Thyroid gland (tissue), 4 donors: ENCODE measurements at regions not wholly inside any gene's neighbourhood (a gene's known extent, or its start where the extent isn't known, plus 50 kb on each side); places are given as distances from the start of the nearest gene placed in this dataset.

ENCODE experiments used
- DNase-seq, 2 donors: peaks; one replicate each; pipeline ENCODE4 v3.0.0-alpha.2; 2019
- H3K27ac ChIP-seq, 3 donors: fragments of 200-600 bp; sonication (generic); 1 replicate in 2 of 3; 2 replicates in 1 of 3; pipeline ENCODE4 v1.5.1; 2016 to 2019; ENCODE audit warnings: mild to moderate bottlenecking in 1 of 3, moderate library complexity in 1 of 3
- H3K27me3 ChIP-seq: fragments of 200-600 bp; sonication (generic); one replicate; pipeline ENCODE4 v1.5.1; 2019
- H3K36me3 ChIP-seq, 2 donors: fragments of 200-600 bp; sonication (generic); one replicate each; pipeline ENCODE4 v1.5.1; 2016 to 2019
- H3K4me1 ChIP-seq, 2 donors: fragments of 200-600 bp; sonication (generic); one replicate each; pipeline ENCODE4 v1.5.1; 2017 to 2019
- H3K4me3 ChIP-seq, 3 donors: fragments of 200-600 bp; sonication (generic); replicated peaks in 1 of 3; 1 replicate in 2 of 3; 2 replicates in 1 of 3; pipeline ENCODE4 v1.5.1; 2016; ENCODE audit warnings: mild to moderate bottlenecking in 1 of 3
- H3K9me3 ChIP-seq: fragments of 200-600 bp; sonication (generic); one replicate; pipeline ENCODE4 v1.5.1; 2017
- CTCF ChIP-seq, 6 experiments: fragments of 200-600 bp in 3 of 6; fragments of 450-650 bp in 3 of 6; sonication (generic) in 3 of 6; IDR thresholded peaks; one replicate each; pipeline ENCODE4 v1.5.1; 2016 to 2019; ENCODE audit warnings: antibody characterized with exemption in 6 of 6, mild to moderate bottlenecking in 2 of 6, inconsistent platforms in 1 of 6, moderate library complexity in 1 of 6
- POLR2A ChIP-seq, 2 donors: fragments of 450-650 bp; IDR thresholded peaks; one replicate each; pipeline ENCODE4 v1.6.1; 2017; ENCODE audit warnings: antibody characterized with exemption in 2 of 2, mild to moderate bottlenecking in 2 of 2, moderate library complexity in 1 of 2
- WGBS, 2 donors: methylation state at CpG; one replicate each; pipeline ENCODE4 v1.1.5; 2017; 5-methylcytosine and 5-hydroxymethylcytosine counted together
- intact Hi-C: fragments of 100-400 bp; cut with DNase I; formaldehyde crosslinking; loops from one replicate; pipeline ENCODE4 v1.15.1; 2023

- no peak overlapping the region for H3K27ac ChIP-seq
- no peaks in the 10 kb centered on the region for H3K27me3 ChIP-seq
- H3K36me3 ChIP-seq: no peaks in the 10 kb centered on the region
Observed at GRCh38 chr2:45273412-45274249, 264.4 kb upstream of the SIX2 start.

GRCh38 chr2:45272549-45273265, 263.5 kb upstream of the SIX2 start:
- intact Hi-C loops: no loop called here
- TF ChIP-seq POLR2A (IDR thresholded peaks at IDR 0.05) (no peak), CTCF (IDR thresholded peaks at IDR 0.05) (no peak)
- H3K4me1 ChIP-seq: no peaks in the 10 kb centered on the region
- no peak overlapping the region for H3K4me3 ChIP-seq
- no peak for DNase-seq
- H3K27ac ChIP-seq: no peak overlapping the region
- 89 to 90% methylated on average over 2 of the region's 2 CpGs for WGBS, 2 donors
- no peaks in the 10 kb centered on the region for H3K27me3 ChIP-seq
- no peaks in the 10 kb centered on the region for H3K9me3 ChIP-seq
- no peaks in the 10 kb centered on the region for H3K36me3 ChIP-seq

More at GRCh38 chr2:45273412-45274249, 264.4 kb upstream of the SIX2 start:
- no peak overlapping the region for H3K4me3 ChIP-seq
- WGBS, 2 donors: 94% methylated on average over 3 of the region's 3 CpGs
- no peaks in the 10 kb centered on the region for H3K9me3 ChIP-seq
- TF ChIP-seq CTCF (IDR thresholded peaks at IDR 0.05) (no peak), POLR2A (IDR thresholded peaks at IDR 0.05) (no peak)
- H3K4me1 ChIP-seq: no peaks in the 10 kb centered on the region
- no peak for DNase-seq
- intact Hi-C loops: no loop called here

GRCh38 chr2:45269149-45269793, 260.0 kb upstream of the SIX2 start:
- no peak for DNase-seq
- TF ChIP-seq CTCF (IDR thresholded peaks at IDR 0.05): no peak
- no peak for TF ChIP-seq POLR2A (IDR thresholded peaks at IDR 0.05)
- intact Hi-C loops: no loop called here

GRCh38 chr2:45268631-45269030, 259.4 kb upstream of the SIX2 start:
- WGBS, 2 donors: 81 to 85% methylated on average over 3 of the region's 3 CpGs
- no peaks in the 10 kb centered on the region for H3K27me3 ChIP-seq
- TF ChIP-seq CTCF (IDR thresholded peaks at IDR 0.05) (no peak), POLR2A (IDR thresholded peaks at IDR 0.05) (no peak)
- H3K9me3 ChIP-seq: no peaks in the 10 kb centered on the region
- no peak overlapping the region for H3K4me3 ChIP-seq
- H3K4me1 ChIP-seq: no peaks in the 10 kb centered on the region
- intact Hi-C loops: no loop called here
- DNase-seq: no peak
- H3K27ac ChIP-seq: no peak overlapping the region
- H3K36me3 ChIP-seq: no peaks in the 10 kb centered on the region

More at GRCh38 chr2:45269149-45269793, 260.0 kb upstream of the SIX2 start:
- Histone ChIP-seq H3K36me3 (no peaks in the 10 kb centered on the region), H3K27me3 (no peaks in the 10 kb centered on the region), H3K4me3 (no peak overlapping the region), H3K9me3 (no peaks in the 10 kb centered on the region), H3K27ac (no peak overlapping the region), H3K4me1 (no peaks in the 10 kb centered on the region)
- 71 to 90% methylated on average over 7 of the region's 7 CpGs for WGBS, 2 donors
